ENCODE measurements at regions not wholly inside any gene's neighbourhood (a gene's known extent, or its start where the extent isn't known, plus 50 kb on each side); places are given as distances from the start of the nearest gene placed in this dataset.

- Histone ChIP-seq H3K4me3 (ENCODE audit: low read length) (no peak overlapping the region), H3K36me3 (ENCODE audit: control insufficient read depth, insufficient read depth, low read length) (no peaks in the 10 kb centered on the region), H3K4me1 (ENCODE audit: control insufficient read depth, insufficient read depth, low read length) (no peaks in the 10 kb centered on the region), H3K27me3 (ENCODE audit: control insufficient read depth, insufficient read depth, low read length) (no peaks in the 10 kb centered on the region), H3K9me3 (ENCODE audit: control insufficient read depth, insufficient read depth, low read length) (no peaks in the 10 kb centered on the region), H3K27ac (ENCODE audit: low read length) (no peak overlapping the region)
- peaks cover 11 to 27% of the 10 kb centered on the region in 2 donors for H3K27me3 Mint-ChIP-seq (ENCODE audit: low read depth in 2 of 2)
- no peak overlapping the region for H3K4me3 Mint-ChIP-seq
- no peak for DNase-seq
- WGBS (ENCODE audit: insufficient coverage): 82% methylated on average over 5 of the region's 6 CpGs
- H3K4me1 Mint-ChIP-seq: no peaks in the 10 kb centered on the region
- TF ChIP-seq CTCF (IDR thresholded peaks at IDR 0.05): no peak
- no peak for ATAC-seq
- intact Hi-C loops (cut with micrococcal nuclease): no loop called here
- H3K9me3 Mint-ChIP-seq: no peaks in the 10 kb centered on the region
- H3K36me3 Mint-ChIP-seq: no peaks in the 10 kb centered on the region
- no peak overlapping the region for H3K27ac Mint-ChIP-seq
Observed at GRCh38 chr14:76639606-76640229, 121.5 kb upstream of the VASH1 start.

- H3K4me3 Mint-ChIP-seq: no peak overlapping the region
- Histone ChIP-seq H3K9me3 (ENCODE audit: control insufficient read depth, insufficient read depth, low read length) (no peaks in the 10 kb centered on the region), H3K4me3 (ENCODE audit: low read length) (no peak overlapping the region), H3K27ac (ENCODE audit: low read length) (no peak overlapping the region), H3K36me3 (ENCODE audit: control insufficient read depth, insufficient read depth, low read length) (no peaks in the 10 kb centered on the region), H3K4me1 (ENCODE audit: control insufficient read depth, insufficient read depth, low read length) (no peaks in the 10 kb centered on the region), H3K27me3 (ENCODE audit: control insufficient read depth, insufficient read depth, low read length) (no peaks in the 10 kb centered on the region)
- peaks cover 8 to 27% of the 10 kb centered on the region in 2 donors for H3K27me3 Mint-ChIP-seq (ENCODE audit: low read depth in 2 of 2)
- intact Hi-C loops (cut with micrococcal nuclease): no loop called here
- H3K27ac Mint-ChIP-seq: no peak overlapping the region
- 92% methylated on average over 1 of the region's 1 CpG for WGBS (ENCODE audit: insufficient coverage)
- H3K36me3 Mint-ChIP-seq: no peaks in the 10 kb centered on the region
- H3K4me1 Mint-ChIP-seq: no peaks in the 10 kb centered on the region
- H3K9me3 Mint-ChIP-seq: no peaks in the 10 kb centered on the region
- DNase-seq (no peak), ATAC-seq (no peak)
- no peak for TF ChIP-seq CTCF (IDR thresholded peaks at IDR 0.05)
Observed at GRCh38 chr14:76640923-76641395, 120.3 kb upstream of the VASH1 start.

- Mint-ChIP-seq H3K36me3 (no peaks in the 10 kb centered on the region), H3K4me1 (no peaks in the 10 kb centered on the region), H3K4me3 (no peak overlapping the region), H3K9me3 (no peaks in the 10 kb centered on the region), H3K27me3 (ENCODE audit: low read depth in 2 of 2) (peaks cover 8 to 24% of the 10 kb centered on the region in 2 donors), H3K27ac (no peak overlapping the region)
- H3K9me3 ChIP-seq (ENCODE audit: control insufficient read depth, insufficient read depth, low read length): no peaks in the 10 kb centered on the region
- DNase-seq (no peak), ATAC-seq (no peak)
- no peaks in the 10 kb centered on the region for H3K4me1 ChIP-seq (ENCODE audit: control insufficient read depth, insufficient read depth, low read length)
- H3K4me3 ChIP-seq (ENCODE audit: low read length): no peak overlapping the region
- H3K27ac ChIP-seq (ENCODE audit: low read length): no peak overlapping the region
- H3K36me3 ChIP-seq (ENCODE audit: control insufficient read depth, insufficient read depth, low read length): no peaks in the 10 kb centered on the region
- WGBS (ENCODE audit: insufficient coverage): 70% methylated on average over 4 of the region's 4 CpGs
- intact Hi-C loops (cut with micrococcal nuclease): no loop called here
- no peak for TF ChIP-seq CTCF (IDR thresholded peaks at IDR 0.05)
- no peaks in the 10 kb centered on the region for H3K27me3 ChIP-seq (ENCODE audit: control insufficient read depth, insufficient read depth, low read length)
Observed at GRCh38 chr14:76641541-76641940, 119.7 kb upstream of the VASH1 start.

- peaks cover 8 to 30% of the 10 kb centered on the region in 2 donors for H3K27me3 Mint-ChIP-seq (ENCODE audit: low read depth in 2 of 2)
- WGBS (ENCODE audit: insufficient coverage): 66% methylated on average over 6 of the region's 6 CpGs
- no peaks in the 10 kb centered on the region for H3K4me1 Mint-ChIP-seq
- no peak overlapping the region for H3K27ac ChIP-seq (ENCODE audit: low read length)
- no peak overlapping the region for H3K27ac Mint-ChIP-seq
- no peaks in the 10 kb centered on the region for H3K9me3 ChIP-seq (ENCODE audit: control insufficient read depth, insufficient read depth, low read length)
- H3K4me1 ChIP-seq (ENCODE audit: control insufficient read depth, insufficient read depth, low read length): no peaks in the 10 kb centered on the region
- ATAC-seq: no peak
- H3K27me3 ChIP-seq (ENCODE audit: control insufficient read depth, insufficient read depth, low read length): no peaks in the 10 kb centered on the region
- H3K36me3 Mint-ChIP-seq: no peaks in the 10 kb centered on the region
- H3K9me3 Mint-ChIP-seq: no peaks in the 10 kb centered on the region
- no peak for DNase-seq
- intact Hi-C loops (cut with micrococcal nuclease): no loop called here
- H3K4me3 ChIP-seq (ENCODE audit: low read length): no peak overlapping the region
- no peak overlapping the region for H3K4me3 Mint-ChIP-seq
- TF ChIP-seq CTCF (IDR thresholded peaks at IDR 0.05): no peak
- H3K36me3 ChIP-seq (ENCODE audit: control insufficient read depth, insufficient read depth, low read length): no peaks in the 10 kb centered on the region
Observed at GRCh38 chr14:76643887-76644286, 117.4 kb upstream of the VASH1 start.
